G401 (cell line): ENCODE measurements at regions not wholly inside any gene's neighbourhood (a gene's known extent, or its start where the extent isn't known, plus 50 kb on each side); places are given as distances from the start of the nearest gene placed in this dataset.
"Not testable (repeated sequence)": the region's sequence is repeated elsewhere in the genome, so short reads cannot be mapped to it uniquely, and the experiment has no call there.

ENCODE experiments used
- DNase-seq: peaks from one replicate; pipeline ENCODE4 v3.0.0-alpha.2; 2015; ENCODE audit warnings: low spot score
- in situ Hi-C: cut with HindIII; loops from 2 replicates; pipeline ENCODE4 v1.10.0; 2016; ENCODE audit warnings: low sequenced_read_pairs, mixed read lengths

DNA sequence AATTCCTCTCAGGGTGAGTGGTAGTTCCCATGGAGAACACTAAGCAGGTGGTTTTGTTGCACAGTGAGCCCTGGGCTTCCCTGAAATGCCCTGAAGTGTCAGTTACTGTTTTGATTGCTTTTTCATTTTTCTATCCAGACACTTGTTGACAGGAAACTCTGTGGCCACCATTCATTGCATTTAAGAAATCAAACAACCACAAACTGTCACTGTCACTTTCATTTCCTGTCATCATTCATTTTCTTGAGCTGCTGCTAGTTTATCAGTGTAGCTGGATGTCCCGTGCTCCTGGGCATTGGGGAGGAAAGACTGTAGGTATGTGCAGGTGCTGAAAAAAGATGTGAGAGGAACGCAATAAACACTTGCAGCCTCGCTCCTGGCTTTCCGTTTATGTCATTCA, 891.6 kb upstream of the ZEB2 start:
- in situ Hi-C loops, result no loop called here

DNA sequence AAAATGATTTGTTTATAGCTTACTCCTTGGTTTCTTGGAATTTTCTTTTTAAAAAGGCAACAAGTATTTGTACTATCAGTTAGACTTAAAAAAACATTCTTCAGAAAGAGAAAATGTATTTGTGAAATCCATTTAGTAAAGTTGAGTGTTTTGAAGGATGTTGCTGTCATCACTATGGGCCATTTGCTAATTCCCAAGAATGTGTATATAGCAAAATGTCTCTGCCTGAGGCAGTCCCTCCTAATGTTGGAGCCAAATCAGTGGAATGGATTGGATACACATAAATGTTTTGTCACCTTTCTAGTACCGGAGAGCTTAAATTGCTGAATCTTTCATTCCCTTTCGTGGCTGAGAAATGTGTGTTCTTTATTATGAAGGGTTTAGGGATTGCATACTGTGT, 890.2 kb upstream of the ZEB2 start:
- in situ Hi-C loops, result no loop called here
- DNase-seq, result no peak

More for the DNA sequence above, 891.6 kb upstream of the ZEB2 start:
- no peak for DNase-seq

DNA sequence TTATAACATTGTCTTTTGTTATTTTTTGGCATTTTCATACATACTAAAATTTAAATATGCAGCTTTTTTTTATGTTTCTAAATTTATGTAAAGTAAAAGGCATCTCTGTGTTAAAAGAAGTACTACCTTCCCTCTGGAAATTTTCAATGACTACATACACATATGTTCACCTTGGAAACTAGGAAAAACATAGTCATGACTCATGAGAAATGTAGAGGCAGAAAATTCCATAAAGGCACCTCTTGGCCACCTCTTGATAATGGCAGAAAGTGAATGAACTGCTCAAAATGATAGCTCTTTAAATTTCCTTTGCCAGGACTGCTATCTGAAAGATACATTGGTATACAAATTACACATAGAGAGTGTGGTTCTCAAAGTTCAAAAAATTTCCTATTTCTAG, 889.1 kb upstream of the ZEB2 start:
- in situ Hi-C loops, result no loop called here
- DNase-seq, result no peak

DNA sequence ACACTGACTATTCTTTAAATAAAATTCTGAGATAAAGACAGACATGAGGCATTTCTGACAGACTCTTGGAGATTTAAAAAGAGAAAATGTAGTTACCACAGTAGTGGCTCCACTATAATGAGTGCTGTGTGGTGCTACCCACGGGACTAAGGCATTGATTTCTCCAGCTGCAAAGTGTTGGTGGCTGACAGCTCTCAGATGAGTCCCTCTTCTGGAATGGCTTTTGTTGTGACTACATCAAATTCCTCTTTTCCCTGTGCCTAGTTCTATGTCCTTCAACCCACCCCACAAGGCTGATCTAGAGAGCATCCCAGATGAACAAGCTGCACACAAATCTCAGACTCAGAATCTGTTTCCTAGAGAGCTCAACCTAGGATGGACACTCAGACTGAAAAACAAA, 884.8 kb upstream of the ZEB2 start:
- in situ Hi-C loops, result no loop called here

DNA sequence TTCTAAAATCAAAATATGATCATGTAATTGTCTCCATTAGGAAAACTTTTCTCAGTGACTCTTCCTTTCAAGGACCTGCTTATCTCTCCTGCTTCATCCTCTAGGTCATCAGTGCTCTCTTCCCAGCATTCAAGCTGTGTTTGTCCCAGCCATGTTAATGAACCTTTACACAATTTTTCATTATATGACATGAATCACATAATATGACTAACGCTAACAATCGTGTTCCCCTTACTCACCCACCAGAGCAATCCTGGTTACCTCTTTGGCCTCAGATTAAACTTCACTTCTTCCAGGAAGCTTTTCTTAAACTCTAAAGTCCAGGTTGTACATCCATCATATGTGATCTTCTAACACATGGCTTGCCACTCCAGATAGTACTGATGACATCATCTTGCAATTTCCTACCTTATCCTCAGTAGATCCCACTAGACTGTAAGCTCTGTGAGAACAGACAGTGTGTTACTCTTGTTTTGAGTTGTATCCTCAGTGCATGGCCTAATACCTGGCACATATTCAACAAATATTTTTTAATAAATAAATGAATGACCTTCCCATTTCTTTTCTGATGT, 882.9 kb upstream of the ZEB2 start:
- DNase-seq, result no peak
- in situ Hi-C loops, result no loop called here

More for the DNA sequence above, 884.8 kb upstream of the ZEB2 start:
- no peak for DNase-seq

DNA sequence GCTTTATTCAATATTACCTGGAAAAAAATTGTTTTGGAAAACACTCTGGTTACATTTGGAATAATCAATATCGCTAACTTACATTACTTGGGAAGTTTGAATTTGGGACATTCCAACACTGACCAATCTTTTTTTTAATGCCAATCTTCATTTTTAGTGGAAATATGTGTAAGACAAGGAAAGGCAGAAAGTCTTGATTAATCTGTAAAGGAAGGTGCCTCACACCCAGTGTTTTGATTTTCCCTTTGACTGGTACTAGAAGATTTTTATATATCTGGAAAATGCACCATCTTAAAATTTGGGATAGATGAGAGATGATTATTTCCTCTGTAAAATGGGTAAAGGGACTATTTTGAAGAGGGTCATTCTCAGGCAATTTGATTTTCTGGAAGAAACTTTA, 879.2 kb upstream of the ZEB2 start:
- no peak for DNase-seq

DNA sequence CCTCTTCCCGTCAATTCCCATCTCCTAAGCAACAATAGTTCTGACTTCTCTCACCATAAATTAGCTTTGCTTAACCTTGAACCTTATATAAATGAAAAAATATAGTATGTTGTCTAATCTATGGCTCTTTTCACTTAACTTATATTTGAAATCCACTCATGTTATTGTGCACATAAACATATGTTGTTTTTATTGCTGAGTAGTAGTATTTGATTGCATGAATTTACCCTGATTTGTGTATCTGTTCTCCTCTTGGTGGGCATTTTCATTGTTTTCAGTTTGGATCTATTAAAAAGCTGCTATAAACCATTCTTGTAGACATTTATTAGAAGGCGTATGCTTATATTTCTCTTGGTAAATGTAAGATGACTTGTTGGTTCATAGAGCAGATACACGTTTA, 874.3 kb upstream of the ZEB2 start:
- no peak for DNase-seq
- in situ Hi-C loops, result no loop called here

More for the DNA sequence above, 879.2 kb upstream of the ZEB2 start:
- in situ Hi-C loops, result no loop called here

DNA sequence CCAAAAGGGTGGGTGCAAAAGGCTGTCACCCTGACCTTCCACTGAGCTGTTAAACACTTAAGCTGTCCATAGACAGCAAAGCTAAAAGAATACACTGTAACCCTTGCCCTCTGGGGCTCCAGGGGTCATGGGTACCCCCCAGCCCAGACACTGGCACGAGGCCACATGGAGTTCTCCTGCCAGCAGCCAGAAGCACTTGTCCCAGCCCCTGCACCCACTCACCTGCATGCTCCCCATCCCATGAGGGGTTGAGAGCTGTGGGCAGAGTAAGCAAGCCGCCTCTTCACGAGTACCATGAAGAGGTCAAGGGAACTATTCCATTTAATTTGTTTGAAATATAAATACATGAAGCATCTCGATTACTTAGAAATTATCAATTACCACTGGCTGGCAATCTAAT, 867.1 kb upstream of the ZEB2 start:
- DNase-seq, result no peak
- in situ Hi-C loops, result no loop called here

DNA sequence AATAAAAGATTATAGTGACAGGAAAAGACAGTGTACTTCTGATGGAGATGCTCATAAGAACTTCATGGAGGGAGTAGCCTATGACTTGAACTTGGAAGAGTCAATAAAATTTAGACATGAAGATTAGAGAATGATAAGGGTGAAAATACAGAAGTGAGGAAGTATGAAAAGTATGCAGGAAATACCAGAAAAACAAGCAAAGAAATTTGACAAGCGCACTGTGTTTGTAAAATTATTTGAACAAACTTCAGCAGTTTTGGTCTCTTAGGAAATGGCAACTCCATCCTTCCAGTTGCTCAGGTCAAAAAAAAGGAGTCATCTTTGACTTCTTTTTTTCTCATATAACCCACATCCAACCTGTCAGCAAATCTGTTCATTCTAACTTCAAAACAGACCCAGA, 864.0 kb upstream of the ZEB2 start:
- in situ Hi-C loops, result no loop called here
- DNase-seq, result no peak

DNA sequence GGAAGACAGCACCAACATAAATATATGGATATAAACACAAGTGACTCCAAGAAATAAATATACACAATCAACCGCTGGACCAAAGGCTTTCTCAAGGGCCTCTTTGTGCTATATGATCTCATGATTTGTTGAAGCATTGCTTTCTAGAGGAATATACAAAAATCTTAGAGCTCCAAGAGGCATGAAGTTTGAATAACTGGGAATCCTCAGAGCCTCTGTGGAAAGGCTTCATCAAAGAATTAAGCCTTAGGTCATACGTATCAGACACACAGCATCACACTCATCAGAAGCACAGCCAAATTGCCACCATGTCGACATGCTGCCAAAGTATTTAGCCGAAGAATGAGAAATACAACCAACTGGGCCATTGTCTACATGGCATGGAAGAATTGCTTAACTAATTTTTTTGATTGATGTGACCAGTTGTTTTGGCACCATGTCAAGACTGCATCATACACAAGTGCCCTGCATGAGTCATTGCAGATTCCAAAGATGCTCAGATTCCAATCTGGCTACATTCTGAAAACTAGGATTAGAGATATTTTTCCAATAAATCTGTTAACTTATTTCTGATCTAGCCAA, 860.6 kb upstream of the ZEB2 start:
- in situ Hi-C loops, result no loop called here
- DNase-seq, result no peak

DNA sequence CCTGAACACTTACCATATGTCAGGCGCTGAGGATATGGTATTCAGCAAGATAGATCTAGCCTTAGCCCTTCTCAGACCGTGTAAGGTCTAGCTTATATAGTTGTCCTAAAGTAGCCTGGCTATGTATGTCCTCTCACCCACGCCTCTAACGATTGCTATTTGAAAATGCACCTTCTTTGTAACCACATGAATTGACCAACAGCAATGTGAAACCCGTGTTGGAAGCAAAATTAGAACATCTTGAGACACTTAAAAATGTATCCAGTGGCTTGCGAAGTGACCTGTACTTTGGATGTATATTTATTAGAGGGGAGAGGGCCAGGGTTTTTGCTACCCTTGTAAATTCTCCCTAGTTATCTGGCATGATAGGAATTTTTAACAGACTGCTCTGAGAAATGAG, 860.0 kb upstream of the ZEB2 start:
- in situ Hi-C loops, result no loop called here
- DNase-seq, result no peak

DNA sequence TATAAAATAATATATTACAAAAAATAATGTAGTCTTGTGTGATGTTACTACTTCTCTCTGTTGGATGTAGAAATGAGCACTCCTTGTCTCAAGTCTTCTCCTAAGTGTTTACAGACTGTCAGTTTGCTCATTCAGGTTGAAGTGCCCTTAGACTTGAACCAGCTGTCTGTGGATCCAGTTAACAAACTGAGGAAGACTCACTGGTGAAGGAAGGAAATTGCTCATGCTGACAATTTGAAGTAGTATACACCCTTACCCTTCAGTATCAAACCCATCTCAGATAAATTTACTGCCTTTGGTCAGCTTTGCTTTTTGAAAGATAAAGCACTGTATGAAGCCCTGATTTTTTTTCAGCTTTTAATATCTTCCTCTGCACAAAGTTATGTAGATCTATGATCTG, 854.2 kb upstream of the ZEB2 start:
- DNase-seq, result no peak
- in situ Hi-C loops, result no loop called here

DNA sequence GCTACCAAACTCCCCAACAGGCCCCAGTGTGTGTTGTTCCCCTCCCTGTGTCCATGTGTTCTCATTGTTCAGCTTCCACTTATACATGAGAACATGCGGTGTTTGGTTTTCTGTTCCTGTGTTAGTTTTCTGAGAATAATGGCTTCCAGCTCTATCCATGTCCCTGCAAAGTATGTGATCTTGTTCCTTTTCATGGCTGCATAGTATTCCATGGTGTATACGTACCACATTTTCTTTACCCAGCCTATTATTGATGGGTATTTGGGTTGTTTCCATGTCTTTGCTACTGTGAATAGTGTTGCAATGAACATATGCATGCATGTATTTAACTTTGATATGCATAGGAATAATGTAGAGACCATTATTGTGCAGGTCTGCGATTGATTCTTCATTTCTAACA, 847.4 kb upstream of the ZEB2 start:
- DNase-seq, in situ Hi-C loops: not testable (repeated sequence)

DNA sequence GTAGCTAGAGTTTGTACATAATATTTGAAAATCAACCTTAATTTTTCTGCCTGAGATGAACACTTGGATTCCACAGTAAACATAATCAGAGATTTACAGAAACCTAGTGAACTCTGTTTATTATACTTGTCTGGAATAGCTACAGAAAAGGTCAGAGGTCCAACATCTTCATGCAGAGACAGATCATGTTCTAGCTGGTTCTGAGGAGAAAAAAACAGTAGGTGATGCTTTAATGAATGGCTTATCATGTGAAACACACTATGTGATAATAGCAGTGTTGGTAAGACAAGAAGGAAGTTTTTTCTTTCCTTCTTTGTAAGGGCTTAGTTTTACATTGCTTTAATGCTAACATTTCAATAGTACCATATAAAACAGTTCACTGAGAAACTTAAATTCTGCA, 846.4 kb upstream of the ZEB2 start:
- no peak for DNase-seq
- in situ Hi-C loops, result no loop called here

DNA sequence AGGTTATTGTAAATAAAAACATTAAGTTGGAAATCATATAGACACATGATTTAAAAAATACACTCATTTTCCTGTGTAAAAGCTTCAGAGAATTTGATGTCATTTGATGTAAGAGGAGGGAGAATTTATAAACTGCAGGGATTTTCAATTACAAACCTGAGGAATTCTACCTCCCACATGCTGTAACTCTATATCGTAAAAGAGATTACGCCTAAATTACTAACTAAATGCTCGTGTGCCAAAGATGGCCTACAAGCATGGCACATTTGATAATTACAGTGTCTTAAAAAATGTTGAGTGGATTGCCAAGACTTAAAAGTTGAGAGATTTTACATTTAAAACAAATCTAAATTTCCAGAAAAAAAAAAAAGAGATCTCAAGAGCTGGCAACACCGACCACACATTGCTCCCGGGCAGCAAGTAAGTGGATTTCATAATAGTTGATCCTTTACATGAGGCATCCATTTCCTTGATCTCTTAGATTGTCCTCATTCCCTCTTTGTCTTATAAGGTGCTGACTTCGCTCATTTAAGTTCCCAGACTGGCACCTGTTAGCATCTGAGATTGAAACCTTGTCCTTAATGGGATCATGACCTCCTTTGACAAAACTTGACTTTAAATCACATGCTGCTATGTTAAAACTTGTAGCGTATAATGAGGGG, 840.3 kb upstream of the ZEB2 start:
- in situ Hi-C loops, result no loop called here
- no peak for DNase-seq

DNA sequence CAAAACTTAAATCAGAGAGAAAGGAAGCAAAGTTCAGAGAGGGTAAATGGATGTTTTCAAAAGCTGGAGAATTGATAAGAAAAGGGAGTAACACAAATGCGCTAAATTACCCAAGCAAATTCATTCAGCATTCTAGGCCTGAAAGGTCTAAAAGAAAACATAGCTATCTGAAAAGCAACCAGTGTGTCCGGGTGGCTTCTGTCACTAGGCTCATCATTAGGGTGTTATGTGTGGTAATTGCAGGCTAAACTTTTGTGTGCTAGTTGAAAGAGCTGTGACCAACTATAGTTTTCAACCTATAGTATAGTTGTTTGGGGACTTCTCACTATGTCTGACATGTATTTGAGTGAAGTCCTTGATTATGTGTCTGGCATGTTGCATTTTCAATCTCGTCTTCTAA, 839.6 kb upstream of the ZEB2 start:
- DNase-seq, result no peak
- in situ Hi-C loops, result no loop called here

DNA sequence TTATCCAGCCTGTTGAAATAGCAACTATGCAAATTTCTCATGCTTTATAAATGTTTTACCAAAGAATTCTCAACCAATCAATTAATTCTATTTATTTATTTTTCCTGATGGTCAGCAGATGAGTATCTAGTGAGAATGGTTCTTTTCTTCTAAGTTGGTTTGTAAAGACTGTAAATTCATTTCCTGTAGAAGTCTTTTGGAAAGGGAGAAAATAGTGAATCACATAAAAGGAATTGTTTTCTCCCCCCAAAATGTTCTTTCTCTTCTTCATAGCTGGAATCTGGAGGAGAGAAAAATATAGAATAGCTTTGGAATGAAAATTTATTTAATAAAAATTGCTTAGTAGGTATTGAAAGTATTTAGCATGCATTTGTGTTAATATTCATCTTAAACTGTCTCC, 836.1 kb upstream of the ZEB2 start:
- no peak for DNase-seq
- in situ Hi-C loops, result no loop called here

DNA sequence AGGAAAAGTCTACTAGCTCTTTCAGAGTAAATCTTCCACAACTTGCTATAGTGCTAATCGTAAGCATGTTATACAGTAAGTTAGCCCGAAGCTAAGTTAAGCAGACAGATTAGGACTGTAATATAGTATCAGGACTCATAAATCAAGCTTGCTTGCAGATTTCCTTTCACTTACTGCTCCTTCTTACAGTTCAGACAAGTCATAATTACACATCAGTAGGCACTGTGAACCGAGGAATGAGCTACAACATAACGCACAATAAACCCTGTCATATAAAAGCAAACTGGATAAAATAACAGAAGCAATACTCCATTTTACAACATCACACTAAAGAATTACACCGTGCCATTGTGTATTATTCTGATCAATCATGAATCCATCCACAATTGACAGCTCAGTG, 832.6 kb upstream of the ZEB2 start:
- in situ Hi-C loops, result no loop called here
- DNase-seq, result no peak

DNA sequence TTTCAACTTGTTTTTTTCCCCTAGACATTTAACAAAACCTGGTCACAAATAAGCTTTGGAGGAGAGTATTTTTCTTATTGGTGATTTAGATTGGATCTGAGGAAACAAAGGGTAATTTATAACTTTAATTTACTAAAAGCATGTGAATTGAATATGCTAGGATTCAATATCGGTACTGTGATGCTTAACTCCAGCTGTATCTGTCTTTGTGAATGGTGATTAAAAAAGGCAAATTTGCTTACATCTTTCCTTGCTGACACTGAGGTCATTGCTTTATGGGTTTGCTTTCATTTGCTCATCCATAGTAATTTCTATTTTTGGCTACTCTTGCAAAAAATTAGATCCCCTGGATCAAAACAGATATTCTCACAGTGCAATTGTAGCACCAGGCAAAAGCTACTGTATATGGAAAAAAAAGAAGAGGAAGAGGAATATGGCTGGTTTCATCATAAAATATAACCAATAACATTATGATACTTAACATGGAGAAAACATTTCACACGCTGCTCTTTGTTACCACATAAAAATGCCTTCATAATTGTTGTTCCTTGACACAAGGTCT, 832.0 kb upstream of the ZEB2 start:
- DNase-seq, result no peak
- in situ Hi-C loops, result no loop called here

DNA sequence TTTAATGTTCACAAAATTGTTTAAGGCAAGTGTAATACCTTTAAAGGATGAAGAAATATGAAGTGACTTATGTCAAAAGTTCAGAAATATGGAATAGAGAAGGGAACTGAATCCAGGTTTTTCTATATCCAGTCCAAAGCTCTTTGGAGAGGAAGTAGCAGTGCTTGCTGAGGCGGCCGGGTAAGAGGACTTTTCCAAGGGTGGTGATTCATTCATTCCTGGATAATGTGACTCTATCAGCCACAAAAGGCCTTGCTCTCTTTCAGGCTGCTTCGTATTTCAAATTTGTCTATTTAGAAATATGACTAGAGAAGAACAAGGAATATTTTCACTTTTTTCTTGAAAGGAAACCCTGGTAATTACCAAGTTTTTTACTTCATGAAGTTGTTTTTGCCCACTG, 830.1 kb upstream of the ZEB2 start:
- no peak for DNase-seq
- in situ Hi-C loops, result no loop called here
